HG03139 (cell line): ENCODE measurements at regions not wholly inside any gene's neighbourhood (a gene's known extent, or its start where the extent isn't known, plus 50 kb on each side); places are given as distances from the start of the nearest gene placed in this dataset.
"Not testable (repeated sequence)": the region's sequence is repeated elsewhere in the genome, so short reads cannot be mapped to it uniquely, and the experiment has no call there.

ENCODE experiments used
- ATAC-seq: cut with Tn5 transposase; IDR thresholded peaks from one replicate; pipeline ENCODE4 v1.9.1; 2021; ENCODE audit not compliant: unreplicated experiment

DNA sequence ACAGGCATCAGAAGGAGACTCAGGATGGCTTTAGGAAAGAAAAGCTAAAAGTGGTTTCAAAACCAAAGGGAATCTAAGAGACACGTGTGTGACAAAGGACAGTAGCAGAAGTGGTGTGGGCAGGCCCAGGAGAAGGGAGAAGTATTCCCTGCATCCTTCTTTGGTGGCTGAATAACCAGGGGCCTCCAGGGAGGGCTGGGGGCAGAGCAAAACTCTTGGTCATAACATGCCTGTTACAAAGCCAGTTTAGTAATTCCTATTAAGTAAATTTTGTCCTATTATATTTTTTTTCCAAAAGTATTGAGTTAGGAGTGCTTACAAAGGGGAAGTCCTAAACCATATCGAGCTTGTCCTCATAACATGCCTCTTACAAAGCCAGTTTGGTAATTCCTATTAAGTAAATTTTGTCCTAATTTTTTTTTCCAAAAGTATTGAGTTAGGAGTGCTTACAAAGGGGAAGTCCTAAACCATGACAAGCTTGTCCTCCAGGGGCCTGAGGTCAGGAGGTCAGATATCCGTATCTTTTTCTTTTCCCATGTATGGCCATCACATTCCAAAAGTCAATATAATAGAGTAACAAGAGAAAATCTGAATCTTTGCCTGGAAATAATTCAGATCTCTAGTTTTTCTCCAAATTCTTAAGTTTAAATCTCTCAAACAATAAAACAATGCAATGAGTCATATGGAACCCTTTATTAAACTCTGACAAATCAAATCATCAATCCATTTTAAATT is 509.2 kb downstream of the LTN1 start:
- no peak for ATAC-seq

DNA sequence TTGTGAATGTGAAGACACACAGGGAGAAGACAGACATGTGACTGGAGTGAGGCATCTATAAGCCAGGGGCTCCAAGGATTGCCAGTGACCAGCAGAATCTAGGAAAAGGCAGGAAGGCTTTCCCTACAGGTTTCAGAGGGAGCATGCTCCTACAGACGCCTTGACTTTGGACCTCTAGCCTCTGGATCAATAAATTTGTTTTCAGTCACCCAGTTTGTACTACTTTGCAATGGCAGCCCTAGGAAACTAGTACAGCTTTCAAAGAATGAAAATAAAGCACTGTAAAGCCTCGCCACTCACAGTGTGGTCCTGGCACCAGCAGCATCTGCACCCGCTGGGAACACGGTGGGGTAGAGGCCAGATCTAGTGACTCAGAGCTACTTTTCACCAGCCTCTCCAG is 510.0 kb downstream of the LTN1 start:
- ATAC-seq, result no peak

DNA sequence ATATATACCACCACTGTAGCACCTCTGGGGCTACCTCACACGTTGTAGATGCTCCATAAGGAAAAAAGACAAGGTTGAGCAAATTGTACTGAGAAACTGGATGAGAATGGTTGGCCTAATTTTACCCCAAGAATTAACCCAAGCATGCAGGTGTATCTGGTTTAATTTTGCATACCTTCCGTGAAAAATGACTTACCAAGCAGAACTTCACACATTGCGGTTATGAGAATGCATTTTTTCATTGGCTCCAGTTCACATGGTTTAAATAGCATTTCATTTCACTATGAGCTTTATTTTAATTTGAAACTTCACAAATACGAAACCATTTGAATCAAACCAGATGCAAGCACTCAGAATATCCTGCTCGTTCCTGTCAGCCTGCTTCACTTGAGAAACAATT is 512.2 kb downstream of the LTN1 start:
- no peak for ATAC-seq

DNA sequence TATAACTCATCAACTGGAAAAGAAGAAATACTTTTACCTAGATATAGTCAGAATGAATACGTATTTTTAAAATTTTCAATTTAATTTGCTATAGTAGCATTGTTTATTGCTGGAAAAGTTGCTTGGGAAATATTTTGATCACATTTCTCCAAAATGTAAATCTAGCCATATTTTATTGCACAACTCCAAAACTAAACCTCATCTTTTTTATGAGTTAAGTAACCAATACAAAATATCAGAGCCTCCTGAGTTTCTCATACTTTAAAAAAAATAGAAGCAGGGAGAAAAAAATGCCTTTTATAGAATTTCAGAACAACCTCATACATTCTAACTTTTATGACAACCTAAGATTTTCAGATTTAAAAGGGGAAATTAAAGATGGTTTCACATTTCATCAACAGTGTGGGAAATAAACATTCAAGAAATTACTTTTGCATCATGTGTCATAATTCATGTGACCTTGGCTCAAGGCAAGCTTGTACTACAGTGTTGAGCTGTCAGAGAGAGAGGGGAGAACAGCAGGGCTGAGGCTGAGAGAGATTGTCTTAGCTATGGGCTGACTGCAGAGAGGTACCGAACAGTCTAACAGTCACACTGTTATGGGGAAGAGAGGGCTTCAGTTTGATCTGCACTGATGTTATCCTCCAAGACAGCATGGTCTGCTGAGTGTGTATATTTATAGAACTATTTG is 519.0 kb downstream of the LTN1 start:
- no peak for ATAC-seq

DNA sequence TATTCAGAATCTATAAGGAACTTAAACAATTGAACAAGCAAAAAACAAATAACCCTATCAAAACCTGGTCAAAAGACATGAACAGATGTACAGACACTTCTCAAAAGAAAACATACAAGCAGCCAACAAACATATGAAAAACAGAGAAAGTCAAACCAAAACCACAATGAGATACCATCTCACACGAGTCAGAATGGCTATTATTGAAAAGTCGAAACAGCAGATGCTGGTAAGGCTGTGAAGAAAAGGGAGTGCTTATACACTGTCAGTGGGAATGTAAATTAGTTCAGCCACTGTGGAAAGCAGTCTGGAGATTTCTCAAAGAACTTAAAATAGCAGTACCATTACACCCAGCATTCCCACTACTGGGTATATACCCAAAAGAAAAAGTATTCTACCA is 520.1 kb downstream of the LTN1 start:
- not testable (repeated sequence) for ATAC-seq

DNA sequence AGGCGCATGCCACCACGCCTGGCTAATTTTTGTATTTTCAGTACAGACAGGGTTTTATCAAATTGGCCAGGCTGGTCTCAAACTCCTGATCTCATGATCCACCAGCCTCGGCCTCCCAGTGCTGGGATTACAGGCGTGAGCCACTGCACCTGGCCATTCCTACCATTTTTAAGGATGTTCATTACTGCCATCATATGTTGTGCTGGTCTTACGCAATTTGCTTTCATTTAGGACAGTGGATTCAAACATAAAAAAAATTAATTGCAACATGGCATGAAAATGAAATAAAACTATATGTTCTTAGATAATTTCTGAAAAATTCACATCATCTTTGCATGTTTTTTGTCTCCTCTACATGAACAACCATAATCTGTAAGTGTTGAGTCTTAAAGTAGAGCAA is 527.7 kb downstream of the LTN1 start:
- ATAC-seq, result no peak

DNA sequence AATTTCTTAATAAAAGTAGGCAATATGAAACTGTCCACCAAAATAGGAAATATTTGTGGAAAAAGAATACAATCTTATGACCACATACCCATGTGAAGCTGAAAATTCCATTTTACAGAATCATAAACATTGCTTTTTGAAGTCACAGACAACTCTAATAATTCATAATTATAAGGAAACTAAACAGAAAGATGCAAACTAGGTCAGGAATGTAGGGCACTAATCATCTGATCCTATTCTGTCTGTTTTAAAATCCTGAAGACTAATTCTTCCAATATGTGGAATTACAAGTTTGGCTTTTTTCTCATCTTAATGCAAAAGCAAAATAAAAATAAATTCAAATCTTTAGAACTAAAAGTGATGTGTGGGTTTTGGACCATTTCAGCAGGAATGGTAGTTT is 528.6 kb downstream of the LTN1 start:
- no peak for ATAC-seq

DNA sequence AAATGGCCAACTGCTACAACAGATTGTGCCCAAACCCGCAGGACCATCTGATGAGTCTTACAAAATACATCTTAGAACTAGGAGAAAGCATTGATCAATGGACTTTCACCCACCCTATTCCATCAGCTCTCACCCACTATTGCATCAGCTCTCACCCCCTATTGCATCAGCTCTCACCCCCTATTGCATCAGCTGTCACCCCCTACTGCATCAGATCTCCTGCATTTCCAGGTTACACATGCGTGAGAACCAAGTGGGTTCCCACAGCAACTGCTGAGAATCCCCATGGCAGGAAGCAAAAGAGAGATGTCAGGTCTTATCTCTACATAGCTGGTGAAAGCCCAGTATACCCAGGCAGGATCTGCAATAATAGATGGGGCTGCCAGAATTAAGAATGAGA is 533.5 kb downstream of the LTN1 start:
- no peak for ATAC-seq

DNA sequence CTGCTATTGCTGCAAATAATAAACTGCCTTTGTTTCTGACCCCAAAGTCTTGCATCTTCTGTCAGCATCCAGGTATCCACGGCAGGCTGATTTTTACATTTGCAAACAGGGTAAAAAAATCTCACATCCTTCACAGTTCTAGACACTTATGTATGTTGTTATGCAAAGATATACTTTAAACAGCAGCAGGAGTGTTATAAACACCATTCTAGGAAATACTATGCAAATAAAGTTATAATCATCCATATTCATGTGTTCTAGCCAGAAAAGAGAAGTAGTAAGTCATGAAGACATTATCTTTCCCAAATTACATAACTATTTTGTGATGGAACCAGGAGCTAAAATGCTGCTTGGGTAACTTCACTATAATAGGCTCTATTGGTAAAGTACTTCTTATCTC is 534.2 kb downstream of the LTN1 start:
- ATAC-seq, result no peak

DNA sequence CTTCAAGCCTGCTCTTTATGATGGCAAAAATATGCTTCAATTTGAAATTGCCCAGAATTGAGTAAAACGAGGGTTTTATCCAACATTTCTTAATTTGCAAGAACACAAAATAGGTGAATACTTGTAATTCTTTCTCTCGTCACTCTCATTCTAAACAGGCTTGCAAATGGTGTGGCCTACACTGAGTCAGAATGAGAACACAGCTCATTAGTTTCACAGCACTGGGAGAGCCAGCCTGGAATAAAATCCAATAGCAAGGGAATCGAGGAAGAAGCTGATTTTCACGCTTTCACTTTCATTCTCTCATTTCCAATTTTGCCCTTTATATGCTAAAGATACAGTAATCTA is 537.5 kb downstream of the LTN1 start:
- no peak for ATAC-seq

DNA sequence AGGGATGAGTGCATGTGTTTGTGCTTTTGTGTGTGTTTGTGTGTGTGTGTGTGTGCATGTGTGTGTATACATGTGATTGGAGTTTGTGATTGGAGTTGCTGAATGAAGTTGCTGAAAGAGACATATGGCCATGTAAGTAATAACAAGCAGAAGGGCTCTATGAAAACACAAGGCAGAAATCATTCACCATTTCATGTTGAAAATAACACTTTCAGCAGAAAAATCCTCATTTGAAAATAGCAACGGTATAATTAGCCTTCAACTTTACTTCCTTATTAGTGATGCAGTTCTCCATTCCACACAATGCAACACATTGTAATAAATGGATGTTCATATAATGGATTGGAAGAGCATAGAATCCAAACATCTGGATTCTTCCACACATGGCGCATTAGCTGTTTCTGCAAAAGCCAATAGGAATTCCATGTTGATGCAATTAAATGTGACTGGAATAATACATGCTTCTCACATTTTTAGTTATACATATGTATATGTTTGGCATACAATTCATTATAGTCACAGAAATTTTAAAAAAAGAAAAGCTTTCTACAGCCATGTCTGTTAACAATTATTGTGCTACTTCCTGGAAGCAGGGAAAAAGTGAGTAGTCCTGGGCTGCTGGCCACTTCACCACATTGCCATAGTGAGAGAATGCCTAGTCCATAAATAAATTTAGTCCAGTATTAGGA is 538.0 kb downstream of the LTN1 start:
- no peak for ATAC-seq

DNA sequence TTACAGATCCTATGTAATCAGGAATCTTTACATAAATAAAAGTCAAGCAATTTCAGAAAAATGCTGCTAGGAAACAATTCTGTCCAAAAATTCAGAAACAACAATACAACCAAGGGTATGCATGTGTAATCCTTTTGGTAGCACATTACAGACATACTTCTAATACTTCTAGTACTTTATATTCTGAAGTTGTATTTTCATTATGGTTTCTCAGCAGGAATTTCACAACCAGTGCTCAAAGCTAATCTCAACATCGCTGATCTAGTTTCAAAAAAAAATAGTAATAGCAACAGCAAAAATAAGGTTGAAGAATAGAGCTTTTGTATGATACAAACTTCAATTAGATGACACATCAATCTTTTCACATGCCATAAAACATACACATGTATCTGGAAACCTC is 545.2 kb downstream of the LTN1 start:
- ATAC-seq, result no peak

DNA sequence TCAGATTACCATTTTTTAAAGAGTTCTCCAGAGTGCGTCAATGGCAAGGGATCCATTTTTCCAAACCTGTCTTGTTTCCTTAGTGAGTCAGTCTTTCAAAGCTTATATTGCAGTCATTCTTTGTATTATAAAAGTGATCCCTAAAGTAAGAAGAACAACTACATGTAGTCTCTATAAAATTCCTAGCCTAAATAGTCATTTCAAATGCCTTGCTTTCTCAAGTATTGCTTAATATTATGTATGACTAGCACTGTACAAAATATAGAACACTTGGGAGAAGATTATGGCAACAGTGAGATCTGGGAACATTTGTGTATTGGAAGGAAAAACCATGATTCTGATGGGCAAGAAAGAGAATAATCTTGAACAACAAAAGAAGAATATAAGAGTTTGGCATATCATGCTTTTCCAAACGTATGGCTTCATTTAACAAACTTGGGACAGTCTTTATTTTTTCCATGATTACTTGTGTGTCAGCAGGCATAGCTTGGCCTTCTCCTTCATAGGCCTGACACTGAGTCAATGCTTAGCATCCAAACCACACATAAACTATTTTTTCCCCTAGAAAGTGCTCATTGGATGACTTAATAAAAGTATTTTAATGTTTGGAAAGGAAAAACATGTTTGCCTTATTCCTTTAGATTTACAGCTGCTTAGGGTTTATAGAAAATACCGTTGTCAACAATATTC is 547.4 kb downstream of the LTN1 start:
- ATAC-seq, result no peak

DNA sequence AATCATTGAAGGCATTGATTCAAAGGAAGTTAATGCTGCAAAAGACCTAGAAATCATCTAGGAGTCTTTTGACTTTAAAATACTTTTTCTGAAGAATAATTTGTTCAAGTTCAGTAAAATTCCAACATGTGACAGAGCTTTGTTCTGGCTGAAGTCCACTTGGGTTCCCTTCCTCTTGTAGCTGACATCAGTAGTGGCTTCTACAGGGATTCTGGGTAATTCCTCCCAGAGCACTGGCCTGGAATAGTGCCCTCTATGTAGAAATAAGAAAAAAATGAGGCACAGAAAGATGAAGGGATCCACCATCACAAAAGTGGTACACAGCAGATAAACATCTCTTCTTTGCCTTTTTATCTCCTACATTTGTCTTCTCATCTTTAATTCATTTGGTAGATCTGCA is 548.1 kb downstream of the LTN1 start:
- ATAC-seq, result no peak

DNA sequence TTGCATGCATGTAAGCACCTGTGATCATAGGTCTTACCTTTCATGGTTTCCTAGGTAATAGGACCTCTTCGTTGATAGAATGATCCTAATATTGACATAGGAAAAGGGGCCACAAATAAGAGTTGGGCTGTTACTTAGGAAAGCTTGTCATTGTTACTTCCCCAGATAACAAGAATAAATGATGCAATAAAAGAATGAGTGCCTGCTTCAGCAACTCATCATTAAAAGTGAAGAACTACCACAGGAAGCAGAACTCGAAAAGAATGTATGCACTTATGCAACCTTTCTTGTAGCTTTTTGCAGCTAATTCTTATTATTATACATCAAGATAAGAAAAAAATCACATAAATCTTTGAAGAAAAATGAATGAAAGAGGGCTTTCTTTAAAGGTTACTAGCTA is 548.6 kb downstream of the LTN1 start:
- ATAC-seq, result no peak

DNA sequence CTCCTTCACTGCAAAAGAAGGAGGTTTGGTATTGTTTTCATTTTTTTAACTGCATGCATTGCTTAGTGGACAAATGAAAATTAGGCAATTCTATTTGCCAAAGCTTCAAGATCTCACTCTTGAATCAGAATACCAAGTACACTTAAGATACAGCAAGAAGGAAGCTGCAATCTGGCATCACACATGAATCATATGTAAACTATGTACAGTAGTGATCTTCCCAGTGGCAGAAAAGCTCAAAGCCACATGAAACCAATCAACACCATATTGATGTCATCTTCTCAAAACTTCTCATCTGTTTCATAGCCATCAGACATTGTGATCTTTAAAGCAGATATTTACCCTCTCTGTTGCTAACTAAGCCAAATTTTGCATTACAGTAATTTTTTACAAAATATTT is 550.1 kb downstream of the LTN1 start:
- ATAC-seq, result no peak

DNA sequence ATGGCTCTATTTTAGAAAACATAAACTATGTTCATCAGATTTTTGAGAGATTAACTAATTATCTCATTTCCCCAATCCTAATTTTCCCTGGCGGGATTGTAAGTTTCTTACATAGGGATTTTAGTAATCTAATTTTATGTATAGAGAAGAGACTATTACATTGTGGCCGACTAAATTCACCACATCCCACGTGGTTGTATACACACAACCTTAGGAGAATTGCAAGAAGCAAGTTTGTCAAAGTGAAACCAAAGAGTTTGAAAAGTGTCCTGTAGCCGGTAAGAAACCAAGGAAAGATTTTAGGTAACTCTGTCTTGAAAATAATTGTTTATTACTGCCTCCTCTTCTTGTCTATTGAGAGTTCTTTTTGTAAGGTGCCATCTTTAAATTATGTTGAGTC is 550.6 kb downstream of the LTN1 start:
- ATAC-seq, result no peak

DNA sequence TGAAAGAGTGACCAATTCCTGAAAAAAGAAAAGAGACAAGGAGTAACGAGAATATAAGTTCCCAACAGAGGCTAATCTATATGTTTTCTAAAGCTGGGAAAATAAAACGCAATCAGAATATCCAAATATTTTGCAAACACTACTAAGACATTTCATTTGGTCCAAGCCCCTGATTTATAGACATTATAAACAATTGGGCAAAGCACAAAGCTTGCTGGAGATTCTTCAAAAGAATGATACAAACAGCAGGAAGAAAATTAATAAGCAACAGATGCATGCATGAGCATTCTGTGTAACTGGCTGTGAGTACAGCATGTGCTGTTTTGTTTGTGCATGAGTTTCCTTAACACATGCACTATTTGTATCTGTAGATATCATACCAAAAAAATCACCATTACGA is 552.9 kb downstream of the LTN1 start:
- ATAC-seq, result no peak

DNA sequence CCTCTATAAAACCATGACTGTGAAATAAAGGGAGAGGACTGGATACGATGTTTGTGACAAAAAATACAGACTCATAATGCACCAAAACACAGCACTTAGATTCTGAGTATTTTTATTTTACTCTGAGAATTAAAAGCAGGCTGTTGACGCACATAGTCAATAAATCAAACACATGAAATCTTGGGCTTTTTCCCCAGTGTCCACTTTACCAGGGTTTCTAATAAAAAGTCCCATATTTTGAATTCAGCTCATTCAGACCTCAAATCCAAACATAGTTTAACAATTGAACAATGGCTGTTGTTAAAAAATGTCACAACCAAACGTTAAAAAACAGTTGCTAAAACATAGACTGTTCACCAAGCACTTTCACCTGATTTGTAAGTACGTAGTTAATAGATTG is 553.4 kb downstream of the LTN1 start:
- ATAC-seq, result no peak

DNA sequence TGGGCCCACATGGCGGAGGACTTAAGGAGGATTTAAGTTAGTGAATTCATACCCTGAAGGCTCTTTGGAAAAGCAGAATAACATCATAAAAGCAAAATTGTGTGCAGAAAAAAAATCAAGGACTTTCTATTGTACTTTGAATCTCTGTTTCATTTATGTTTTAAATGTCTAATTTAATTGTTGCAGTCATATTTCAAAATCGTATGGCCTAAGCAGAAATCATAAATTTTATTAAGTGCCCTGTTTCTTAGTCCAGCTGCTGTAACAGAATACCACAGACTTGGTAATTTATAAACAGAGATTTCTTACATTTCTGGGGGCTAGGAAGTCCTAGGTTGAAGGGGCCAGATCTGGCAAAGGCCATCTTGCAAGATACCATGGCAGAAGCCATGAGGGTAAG is 555.6 kb downstream of the LTN1 start:
- ATAC-seq, result no peak

DNA sequence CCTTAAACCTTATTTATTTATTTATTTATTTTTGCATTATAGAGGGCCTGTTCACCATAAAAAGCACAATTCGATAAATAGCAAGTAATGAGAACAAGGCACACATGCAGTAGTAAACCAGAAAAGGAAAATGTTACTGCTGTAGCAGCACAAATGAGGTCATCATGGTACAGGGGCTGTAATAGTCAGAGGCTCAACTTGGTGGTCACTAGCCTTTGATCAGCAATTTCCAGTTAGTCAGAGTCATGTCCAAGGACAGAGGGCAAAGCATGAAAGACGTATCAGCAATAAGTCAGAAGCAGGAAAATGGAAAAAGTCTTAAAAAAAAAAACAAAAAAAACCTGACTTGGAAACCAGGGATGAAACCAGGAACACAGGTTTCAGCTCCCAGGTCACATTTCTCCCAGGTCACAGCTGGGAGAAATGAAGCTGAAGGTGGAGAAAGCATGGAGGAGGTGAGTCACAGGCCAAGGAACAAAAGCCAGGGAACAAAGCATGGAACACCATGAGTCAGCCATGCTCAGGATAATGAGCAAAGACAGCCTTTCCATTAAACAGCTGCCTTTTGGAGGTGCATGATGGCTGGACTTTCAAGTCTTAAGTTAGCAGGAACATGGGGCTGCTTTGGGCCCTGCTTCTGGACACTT is 556.3 kb downstream of the LTN1 start:
- ATAC-seq, result no peak
